ENCODE measurements at regions not wholly inside any gene's neighbourhood (a gene's known extent, or its start where the extent isn't known, plus 50 kb on each side); places are given as distances from the start of the nearest gene placed in this dataset.

DNA sequence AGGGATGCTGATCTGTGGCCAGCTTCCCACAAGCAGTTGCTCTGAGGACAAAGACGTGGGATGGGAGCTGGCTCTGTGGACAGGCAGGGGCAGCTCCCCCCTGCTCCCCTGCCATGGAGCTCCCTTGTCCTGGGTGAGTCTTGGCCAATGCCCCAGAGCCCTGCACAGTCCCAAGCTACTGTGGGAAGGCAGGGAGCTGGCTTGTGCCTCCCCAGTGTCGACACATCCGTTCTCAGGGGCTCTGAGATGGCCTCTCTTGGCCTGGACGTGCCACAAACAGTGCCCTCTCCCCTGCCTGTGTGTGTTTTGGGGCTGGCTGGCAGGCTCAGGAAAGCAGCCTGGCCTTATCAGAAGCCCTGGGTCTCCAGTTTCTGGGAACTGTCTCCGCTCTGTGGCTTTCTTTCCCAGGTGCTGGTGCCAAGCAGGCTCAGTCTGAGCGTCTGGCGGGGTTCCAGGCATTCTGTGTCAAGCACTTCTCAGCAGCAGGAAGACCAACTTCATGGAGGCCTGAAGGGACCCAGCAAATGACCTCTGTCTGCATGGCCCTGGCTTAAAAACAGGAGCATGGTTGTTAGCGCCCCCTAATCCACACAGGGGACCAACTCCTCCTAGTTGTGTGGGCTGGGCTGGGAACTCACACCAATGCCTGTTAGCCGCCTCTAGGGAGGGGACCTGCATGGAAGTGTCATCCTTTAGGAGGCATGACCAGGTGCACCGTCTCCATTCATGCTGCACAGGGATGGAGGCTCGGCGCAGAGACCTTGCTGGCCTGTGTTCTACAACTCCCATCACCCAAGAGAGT lies 375.2 kb downstream of the RPS24 start:
- no peak for TF ChIP-seq JUND (IDR thresholded peaks at IDR 0.05)
- no peak for TF ChIP-seq CTCF (IDR thresholded peaks at IDR 0.05 in 2 of 3, conservative IDR thresholded peaks at IDR 0.05 in 1 of 3; ENCODE audit: borderline replicate concordance in 1 of 3, insufficient read depth in 1 of 3, low read depth in 2 of 3, low read length in 2 of 3)
- TF ChIP-seq POLR2AphosphoS5 (IDR thresholded peaks at IDR 0.05; ENCODE audit: low read depth, low read length), result no peak
- TF ChIP-seq ELF1 (IDR thresholded peaks at IDR 0.05; ENCODE audit: borderline replicate concordance, low read depth), result no peak
- TF ChIP-seq POLR2A (IDR thresholded peaks at IDR 0.05; ENCODE audit: borderline replicate concordance, extremely low read depth, insufficient read depth, insufficient read length), result no peak
- TF ChIP-seq EZH2 (IDR thresholded peaks at IDR 0.05), result no peak
- no peak for TF ChIP-seq SP1 (IDR thresholded peaks at IDR 0.05; ENCODE audit: low read depth)
- TF ChIP-seq, protein P1, sequence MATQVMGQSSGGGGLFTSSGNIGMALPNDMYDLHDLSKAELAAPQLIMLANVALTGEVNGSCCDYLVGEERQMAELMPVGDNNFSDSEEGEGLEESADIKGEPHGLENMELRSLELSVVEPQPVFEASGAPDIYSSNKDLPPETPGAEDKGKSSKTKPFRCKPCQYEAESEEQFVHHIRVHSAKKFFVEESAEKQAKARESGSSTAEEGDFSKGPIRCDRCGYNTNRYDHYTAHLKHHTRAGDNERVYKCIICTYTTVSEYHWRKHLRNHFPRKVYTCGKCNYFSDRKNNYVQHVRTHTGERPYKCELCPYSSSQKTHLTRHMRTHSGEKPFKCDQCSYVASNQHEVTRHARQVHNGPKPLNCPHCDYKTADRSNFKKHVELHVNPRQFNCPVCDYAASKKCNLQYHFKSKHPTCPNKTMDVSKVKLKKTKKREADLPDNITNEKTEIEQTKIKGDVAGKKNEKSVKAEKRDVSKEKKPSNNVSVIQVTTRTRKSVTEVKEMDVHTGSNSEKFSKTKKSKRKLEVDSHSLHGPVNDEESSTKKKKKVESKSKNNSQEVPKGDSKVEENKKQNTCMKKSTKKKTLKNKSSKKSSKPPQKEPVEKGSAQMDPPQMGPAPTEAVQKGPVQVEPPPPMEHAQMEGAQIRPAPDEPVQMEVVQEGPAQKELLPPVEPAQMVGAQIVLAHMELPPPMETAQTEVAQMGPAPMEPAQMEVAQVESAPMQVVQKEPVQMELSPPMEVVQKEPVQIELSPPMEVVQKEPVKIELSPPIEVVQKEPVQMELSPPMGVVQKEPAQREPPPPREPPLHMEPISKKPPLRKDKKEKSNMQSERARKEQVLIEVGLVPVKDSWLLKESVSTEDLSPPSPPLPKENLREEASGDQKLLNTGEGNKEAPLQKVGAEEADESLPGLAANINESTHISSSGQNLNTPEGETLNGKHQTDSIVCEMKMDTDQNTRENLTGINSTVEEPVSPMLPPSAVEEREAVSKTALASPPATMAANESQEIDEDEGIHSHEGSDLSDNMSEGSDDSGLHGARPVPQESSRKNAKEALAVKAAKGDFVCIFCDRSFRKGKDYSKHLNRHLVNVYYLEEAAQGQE (IDR thresholded peaks at IDR 0.05; ENCODE audit: low read depth), result no peak
- no peak for TF ChIP-seq YY1 (IDR thresholded peaks at IDR 0.05; ENCODE audit: extremely low read depth, insufficient replicate concordance, low read depth, low read length)
- no peak for TF ChIP-seq SRF (IDR thresholded peaks at IDR 0.05; ENCODE audit: low read depth)
- TF ChIP-seq EZH2phosphoT487 (IDR thresholded peaks at IDR 0.05; ENCODE audit: borderline replicate concordance), result no peak

Data from HCT116 (cell line).